BE2C (cell line): ENCODE measurements at regions not wholly inside any gene's neighbourhood (a gene's known extent, or its start where the extent isn't known, plus 50 kb on each side); places are given as distances from the start of the nearest gene placed in this dataset.

Experiments
- DNase-seq: peaks from one replicate; pipeline ENCODE4 v3.0.0-alpha.2; 2020
- H3K27me3 ChIP-seq: fragments of 250-450 bp; sonication (Bioruptor Pico); 2 replicates; pipeline ENCODE4 v1.5.1; 2020; ENCODE audit warnings: mild to moderate bottlenecking
- H3K36me3 ChIP-seq: fragments of 250-450 bp; sonication (Bioruptor Pico); 2 replicates; pipeline ENCODE4 v1.5.1; 2020; ENCODE audit warnings: mild to moderate bottlenecking
- H3K4me1 ChIP-seq: fragments of 250-450 bp; sonication (Bioruptor Pico); 2 replicates; pipeline ENCODE4 v1.5.1; 2020
- H3K4me3 ChIP-seq: 2 replicates; pipeline ENCODE4 v1.5.1; 2011; ENCODE audit warnings: low read depth, low read length
- H3K9me3 ChIP-seq: fragments of 250-450 bp; sonication (Bioruptor Pico); 2 replicates; pipeline ENCODE4 v1.5.1; 2020
- TF ChIP-seq, protein P1 (sequence below): IDR thresholded peaks from 2 replicates; pipeline ENCODE4 v1.5.1; 2012; ENCODE audit warnings: mild to moderate bottlenecking, low read depth, low read length

DNA sequence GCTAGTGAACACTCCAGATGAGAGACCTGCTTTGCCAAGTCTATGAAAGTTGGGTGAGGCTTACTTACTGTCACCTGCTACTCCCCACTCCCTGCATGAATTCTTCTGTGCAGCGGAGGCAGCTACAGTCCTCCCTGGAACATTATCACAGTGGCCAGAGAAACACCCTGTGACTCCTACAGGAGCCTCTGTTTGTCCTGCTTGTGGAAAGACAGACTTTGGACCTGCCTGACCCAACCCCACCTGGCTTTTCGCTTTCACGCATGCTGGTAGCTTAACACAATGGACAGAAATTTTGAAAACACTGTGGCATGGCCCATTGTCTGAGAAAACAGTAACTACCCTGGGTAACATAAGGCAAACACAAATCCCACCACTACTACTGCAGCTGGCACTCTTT, 1565.5 kb upstream of the CADM2 start:
- Histone ChIP-seq H3K27me3 (no peaks in the 10 kb centered on the region), H3K36me3 (no peaks in the 10 kb centered on the region), H3K4me1 (no peaks in the 10 kb centered on the region), H3K9me3 (no peaks in the 10 kb centered on the region), H3K4me3 (no peak overlapping the region)
- TF ChIP-seq, protein P1, sequence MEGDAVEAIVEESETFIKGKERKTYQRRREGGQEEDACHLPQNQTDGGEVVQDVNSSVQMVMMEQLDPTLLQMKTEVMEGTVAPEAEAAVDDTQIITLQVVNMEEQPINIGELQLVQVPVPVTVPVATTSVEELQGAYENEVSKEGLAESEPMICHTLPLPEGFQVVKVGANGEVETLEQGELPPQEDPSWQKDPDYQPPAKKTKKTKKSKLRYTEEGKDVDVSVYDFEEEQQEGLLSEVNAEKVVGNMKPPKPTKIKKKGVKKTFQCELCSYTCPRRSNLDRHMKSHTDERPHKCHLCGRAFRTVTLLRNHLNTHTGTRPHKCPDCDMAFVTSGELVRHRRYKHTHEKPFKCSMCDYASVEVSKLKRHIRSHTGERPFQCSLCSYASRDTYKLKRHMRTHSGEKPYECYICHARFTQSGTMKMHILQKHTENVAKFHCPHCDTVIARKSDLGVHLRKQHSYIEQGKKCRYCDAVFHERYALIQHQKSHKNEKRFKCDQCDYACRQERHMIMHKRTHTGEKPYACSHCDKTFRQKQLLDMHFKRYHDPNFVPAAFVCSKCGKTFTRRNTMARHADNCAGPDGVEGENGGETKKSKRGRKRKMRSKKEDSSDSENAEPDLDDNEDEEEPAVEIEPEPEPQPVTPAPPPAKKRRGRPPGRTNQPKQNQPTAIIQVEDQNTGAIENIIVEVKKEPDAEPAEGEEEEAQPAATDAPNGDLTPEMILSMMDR = no peak
- no peak for DNase-seq

DNA sequence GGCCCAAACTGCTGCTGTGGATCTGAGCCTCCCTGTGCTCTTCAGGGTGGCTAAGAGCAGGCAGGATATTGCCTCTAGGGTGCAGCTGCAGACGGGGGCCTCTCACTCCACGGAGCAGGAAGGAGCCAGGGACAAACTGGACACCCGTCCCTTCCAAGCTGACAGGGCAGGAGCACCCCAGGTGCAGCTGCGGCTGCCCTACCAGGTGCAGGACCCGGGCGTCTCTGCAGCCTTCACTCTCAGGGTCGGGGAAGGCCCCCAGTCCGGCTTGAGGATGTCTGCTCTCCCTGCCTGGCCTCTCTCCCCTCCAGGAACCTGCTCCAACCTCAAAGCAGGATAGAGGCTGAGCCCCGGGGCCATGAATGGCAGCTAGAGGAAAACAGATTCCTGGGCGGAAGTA, 1554.9 kb upstream of the CADM2 start:
- DNase-seq = no peak
- Histone ChIP-seq H3K4me3 (no peak overlapping the region), H3K36me3 (no peaks in the 10 kb centered on the region), H3K4me1 (no peaks in the 10 kb centered on the region), H3K9me3 (no peaks in the 10 kb centered on the region), H3K27me3 (no peaks in the 10 kb centered on the region)
- TF ChIP-seq, protein P1 = no peak

DNA sequence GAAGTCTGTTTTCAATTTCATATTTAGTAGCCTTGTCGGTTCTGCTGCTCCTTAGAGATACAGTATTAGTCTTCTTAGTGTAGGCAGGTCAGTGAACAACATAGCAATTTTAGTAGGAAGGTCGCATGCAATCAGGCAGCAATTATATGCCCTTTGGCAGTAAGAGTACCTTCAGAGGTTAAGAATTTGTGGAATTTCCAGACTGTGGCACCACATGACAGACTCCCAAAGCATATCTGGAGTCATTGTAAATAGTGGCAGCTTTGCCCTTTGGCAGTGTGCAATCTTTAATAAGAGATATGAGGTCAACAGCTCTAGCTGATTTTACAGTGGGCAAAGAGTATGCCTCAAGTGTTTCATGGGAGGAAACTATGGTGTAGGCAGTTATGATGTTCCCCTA, 1532.5 kb upstream of the CADM2 start:
- Histone ChIP-seq H3K9me3 (no peaks in the 10 kb centered on the region), H3K27me3 (no peaks in the 10 kb centered on the region), H3K4me1 (no peaks in the 10 kb centered on the region), H3K4me3 (no peak overlapping the region), H3K36me3 (no peaks in the 10 kb centered on the region)
- TF ChIP-seq, protein P1 = no peak
- no peak for DNase-seq

DNA sequence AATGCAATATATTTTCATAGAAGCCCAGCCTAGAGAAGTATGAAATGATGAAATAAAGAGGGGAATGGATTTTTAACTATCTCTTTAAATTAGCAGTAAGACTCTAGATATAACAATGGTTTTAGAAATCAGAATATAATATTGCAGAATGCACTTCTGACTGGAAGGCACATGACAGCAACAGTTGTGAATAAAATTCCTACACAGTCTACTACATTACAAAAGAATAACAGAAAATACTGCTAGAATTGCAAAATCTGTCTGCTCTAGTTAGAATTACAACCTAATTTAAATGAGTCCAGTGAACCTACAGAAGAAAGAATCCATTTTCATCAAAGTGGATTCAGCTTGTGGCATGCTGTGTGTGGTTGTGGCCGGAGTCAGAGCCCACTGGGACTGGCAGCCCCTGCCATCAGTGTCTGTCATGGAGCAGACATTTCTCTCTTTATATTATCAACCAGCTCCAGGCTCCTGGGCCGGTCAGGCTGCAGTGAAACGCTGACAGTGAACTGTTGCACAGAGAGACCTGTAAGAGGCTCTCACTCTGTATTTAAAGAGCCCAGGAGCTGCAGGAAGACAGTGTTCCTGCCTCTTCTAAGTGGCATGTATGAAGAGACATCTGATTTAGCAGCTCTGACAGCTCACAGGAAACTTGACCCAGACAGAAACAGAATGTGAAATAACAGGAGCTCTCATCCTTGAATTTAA, 1523.8 kb upstream of the CADM2 start:
- no peak for DNase-seq
- Histone ChIP-seq H3K27me3 (no peaks in the 10 kb centered on the region), H3K36me3 (no peaks in the 10 kb centered on the region), H3K4me1 (no peaks in the 10 kb centered on the region), H3K9me3 (no peaks in the 10 kb centered on the region), H3K4me3 (no peak overlapping the region)
- TF ChIP-seq, protein P1 = no peak

DNA sequence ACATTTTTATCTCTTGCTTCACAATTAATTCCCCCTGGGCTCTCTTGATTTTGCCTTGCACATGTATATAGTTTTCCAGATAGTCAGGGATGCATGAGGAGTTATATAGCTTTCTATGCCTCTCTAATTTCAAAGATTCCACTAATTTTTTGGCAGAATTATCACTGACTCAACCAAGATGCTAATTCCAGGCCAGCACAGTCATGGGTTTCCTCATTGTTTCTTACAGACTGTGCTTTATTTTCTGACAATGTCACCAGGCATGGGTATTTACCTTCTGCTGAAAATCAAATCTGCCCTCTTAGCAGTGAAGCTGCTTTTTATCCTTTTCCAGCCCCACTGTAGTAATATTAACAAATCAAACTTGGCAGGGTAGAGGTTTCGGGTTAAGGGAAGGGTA, 1520.6 kb upstream of the CADM2 start:
- Histone ChIP-seq H3K4me1 (no peaks in the 10 kb centered on the region), H3K27me3 (no peaks in the 10 kb centered on the region), H3K4me3 (no peak overlapping the region), H3K9me3 (no peaks in the 10 kb centered on the region), H3K36me3 (no peaks in the 10 kb centered on the region)
- no peak for DNase-seq
- TF ChIP-seq, protein P1 = no peak

DNA sequence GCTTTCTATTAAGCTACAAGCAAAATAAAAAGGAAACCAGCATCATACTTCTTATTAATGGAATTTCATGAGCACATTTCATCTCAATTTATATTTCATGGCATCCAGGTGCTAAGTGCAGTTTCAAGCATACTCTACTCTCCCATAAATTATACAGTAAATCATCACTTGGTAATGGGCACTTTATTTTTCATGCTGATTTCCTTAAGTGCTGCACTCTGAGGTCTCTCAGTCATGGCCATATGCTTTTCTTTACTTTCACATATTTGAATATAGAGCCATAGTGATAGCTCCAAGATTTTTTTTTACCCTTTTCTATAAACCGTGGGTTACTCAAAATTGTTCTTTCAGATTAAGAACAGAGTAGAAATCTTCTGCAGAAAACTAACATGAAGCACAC, 1505.7 kb upstream of the CADM2 start:
- TF ChIP-seq, protein P1 = no peak
- no peak for DNase-seq
- Histone ChIP-seq H3K27me3 (no peaks in the 10 kb centered on the region), H3K9me3 (no peaks in the 10 kb centered on the region), H3K4me3 (no peak overlapping the region), H3K36me3 (no peaks in the 10 kb centered on the region), H3K4me1 (no peaks in the 10 kb centered on the region)
